Left ventricle myocardium superior (tissue), 1 donor: ENCODE measurements at regions not wholly inside any gene's neighbourhood (a gene's known extent, or its start where the extent isn't known, plus 50 kb on each side); places are given as distances from the start of the nearest gene placed in this dataset.

Experiments
- ATAC-seq: fragments of 200-7000 bp; cut with Tn5 transposase; one replicate; pipeline ENCODE4 v1.9.1; 2020; ENCODE audit warnings: mild to moderate bottlenecking, moderate library complexity
- DNase-seq: peaks from one replicate; pipeline ENCODE4 v3.0.0-alpha.2; 2020
- intact Hi-C: fragments of 100-400 bp; cut with micrococcal nuclease; formaldehyde crosslinking; loops from one replicate; pipeline ENCODE4 v1.11.0; 2022
- donor health status: DM: no; HTN: yes; CAD: no; lungs with severe emphysema.

DNA sequence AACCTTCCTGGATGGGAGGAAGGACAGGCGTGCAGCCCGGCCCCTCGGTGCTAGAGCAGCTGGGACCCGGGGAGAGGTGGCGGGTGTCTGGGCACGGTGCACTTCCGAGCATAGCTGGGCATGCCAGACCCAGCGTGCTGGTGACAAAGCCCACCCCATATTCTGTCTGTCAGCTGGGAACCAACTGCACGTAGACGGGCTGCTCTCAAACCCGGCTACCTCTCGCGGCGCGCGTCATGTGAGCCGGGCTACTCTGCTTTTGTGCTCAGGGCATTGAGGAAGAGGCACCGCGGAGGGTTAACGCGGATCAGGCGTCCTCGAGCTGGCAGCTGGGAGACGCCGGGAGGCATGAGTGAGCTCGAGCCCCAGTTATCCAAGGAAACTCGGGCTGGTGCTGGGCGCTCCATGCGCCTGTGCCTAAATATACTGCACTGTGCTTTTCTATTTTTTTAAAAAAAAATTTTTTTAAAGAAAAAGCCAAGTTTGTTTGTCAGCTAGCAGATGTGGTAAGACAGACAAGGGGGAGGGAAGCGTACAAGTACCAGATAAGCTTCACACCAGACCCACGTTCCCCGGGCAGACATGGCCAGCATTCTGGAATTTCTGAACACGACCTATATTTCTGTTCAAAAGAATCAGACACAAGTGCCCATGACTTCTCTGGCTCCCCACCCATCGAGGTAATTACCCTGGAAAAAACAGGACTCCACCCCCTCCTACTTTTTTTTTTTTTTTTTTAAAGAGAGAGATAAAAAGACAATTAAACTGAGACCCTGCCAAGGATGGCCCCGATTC lies 425.6 kb downstream of the SHANK2 start:
- ATAC-seq = peak; percentile 43
- intact Hi-C loops = no loop called here
- DNase-seq = peak; percentile 40

DNA sequence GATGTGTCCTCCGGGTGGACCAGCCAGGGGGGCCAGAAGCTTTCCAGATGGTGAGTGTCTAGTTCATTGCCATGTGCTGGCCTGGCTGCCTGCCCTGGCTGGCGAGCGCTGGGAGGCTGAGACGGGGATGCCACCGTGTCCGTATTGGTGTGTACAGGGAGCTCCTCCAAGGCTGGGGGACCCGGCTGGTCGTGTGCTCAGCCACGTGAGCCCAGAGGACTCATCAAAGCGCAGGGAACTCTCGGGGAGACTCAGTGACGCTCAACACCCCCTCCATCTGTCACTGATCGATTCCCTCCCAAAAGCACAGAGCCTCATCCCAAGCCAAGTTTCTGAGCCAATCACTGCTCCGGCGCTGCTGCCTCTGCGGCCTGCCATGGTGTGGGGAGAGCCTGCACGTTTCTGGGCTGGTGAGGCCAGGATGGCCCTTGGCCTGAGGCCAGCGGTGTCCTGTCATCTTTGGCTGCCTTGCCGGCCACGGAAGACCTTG lies 423.7 kb downstream of the SHANK2 start:
- intact Hi-C loops = no loop called here
- peak; percentile 38 for ATAC-seq
- DNase-seq = peak; percentile 47

- ATAC-seq (no peak), DNase-seq (no peak)
- intact Hi-C loops = no loop called here
Observed at GRCh38 chr11:70829134-70829885, 423.1 kb downstream of the SHANK2 start.

- ATAC-seq = no peak
- intact Hi-C loops = no loop called here
- no peak for DNase-seq
Observed at GRCh38 chr11:70829886-70830272, 422.5 kb downstream of the SHANK2 start.

GRCh38 chr11:70833011-70833410 lies 419.4 kb downstream of the SHANK2 start:
- DNase-seq (no peak), ATAC-seq (no peak)
- intact Hi-C loops = no loop called here

GRCh38 chr11:70833554-70833953 lies 418.8 kb downstream of the SHANK2 start:
- intact Hi-C loops = no loop called here
- DNase-seq (no peak), ATAC-seq (no peak)

DNA sequence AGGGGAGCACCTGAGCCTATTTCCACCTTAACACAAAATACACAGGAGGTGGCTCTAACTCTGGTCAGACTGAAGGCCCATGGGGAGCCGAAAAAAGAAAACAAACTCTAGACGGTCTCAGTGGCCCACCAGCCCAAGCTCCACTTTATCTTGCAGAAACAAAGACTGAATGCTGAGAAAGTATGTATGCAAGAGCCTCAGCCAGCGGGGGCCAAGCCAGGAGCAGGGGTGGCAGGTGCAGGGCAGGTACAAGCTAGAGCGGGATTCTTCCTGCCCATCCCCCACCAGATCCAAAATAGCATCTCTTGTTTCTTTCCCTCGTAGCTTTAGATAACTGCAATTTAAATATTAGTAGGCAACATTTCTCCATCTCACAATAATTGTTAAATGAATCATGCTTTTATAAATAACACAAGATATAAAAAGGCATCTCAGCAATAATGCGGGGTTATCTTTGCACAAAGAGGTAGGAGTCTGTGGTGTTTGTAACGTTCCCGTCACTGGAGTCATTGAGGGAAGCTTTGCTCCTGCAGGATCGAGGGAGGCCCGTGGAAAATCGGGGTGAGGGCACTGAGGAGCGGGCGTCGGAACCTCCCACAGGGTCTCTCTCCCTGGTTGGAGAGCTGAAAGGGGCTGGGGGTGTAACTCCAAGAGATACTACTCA lies 418.0 kb downstream of the SHANK2 start:
- no peak for ATAC-seq
- intact Hi-C loops = no loop called here
- DNase-seq = no peak

GRCh38 chr11:70834984-70835560 lies 417.3 kb downstream of the SHANK2 start:
- no peak for DNase-seq
- no peak for ATAC-seq
- intact Hi-C loops = no loop called here

GRCh38 chr11:70836071-70836470 lies 416.3 kb downstream of the SHANK2 start:
- no peak for DNase-seq
- ATAC-seq = no peak
- intact Hi-C loops = no loop called here

GRCh38 chr11:70838198-70838597 lies 414.2 kb downstream of the SHANK2 start:
- intact Hi-C loops = no loop called here
- DNase-seq = no peak
- ATAC-seq = no peak

DNA sequence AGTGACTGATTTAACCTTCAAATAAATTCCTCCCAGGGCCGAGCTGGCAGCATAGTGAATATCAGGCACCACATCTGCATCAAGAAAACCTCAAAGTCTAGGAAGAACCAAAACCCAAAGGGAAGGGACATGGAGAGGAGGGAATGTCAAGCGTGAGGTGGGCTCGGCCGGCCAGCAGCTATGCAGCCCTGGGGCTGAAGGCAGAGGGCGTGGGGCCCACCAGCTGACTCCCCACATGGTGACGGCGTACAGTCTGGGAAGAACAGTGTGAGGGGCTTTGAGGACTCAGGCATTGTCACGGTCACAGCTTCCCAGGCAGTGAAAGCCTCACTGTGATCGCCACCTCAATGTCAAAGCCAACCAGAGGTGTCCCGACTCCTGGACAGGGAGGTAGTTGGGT lies 412.5 kb downstream of the SHANK2 start:
- ATAC-seq = no peak
- intact Hi-C loops = no loop called here

DNA sequence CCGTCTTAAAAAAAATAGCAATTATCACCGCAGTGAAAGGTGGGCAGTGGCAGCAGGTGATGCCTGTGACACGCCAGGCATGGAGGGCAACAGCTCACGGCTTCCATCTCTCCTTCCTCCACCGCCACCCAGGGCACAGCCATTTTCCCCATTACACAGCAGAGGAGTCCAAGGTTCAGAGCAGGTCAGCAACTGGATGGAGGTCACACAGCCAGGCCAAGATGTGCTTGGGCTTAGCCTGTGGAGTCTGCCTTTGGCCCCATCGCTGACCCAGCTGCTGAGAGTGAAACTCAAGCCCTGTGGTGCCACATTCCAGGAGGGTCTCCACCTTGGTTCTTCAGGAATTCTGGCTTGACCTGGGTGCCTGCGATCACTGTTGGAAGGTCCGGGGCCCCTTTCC lies 411.1 kb downstream of the SHANK2 start:
- no peak for ATAC-seq
- no peak for DNase-seq

More for the DNA sequence above, 412.5 kb downstream of the SHANK2 start:
- DNase-seq = no peak

DNA sequence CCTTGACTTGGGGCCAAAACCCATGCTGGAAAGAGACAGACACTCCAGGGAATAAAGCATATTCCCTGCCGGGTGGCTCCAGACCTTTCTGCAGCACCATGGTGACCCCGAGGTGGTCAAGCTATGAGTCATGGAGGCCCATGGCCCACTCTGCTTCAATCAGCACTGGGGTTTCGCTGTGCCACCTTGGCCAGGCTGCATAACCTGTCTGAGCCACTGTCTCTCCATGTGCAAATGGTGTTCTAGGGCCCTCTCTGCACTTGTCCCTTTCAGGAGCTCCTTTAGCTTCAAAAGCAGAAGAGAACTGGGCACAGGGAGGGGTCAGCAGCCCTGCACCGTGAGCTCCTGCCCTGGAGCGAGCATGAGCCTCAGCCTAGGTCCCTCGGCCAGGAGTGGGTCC lies 410.1 kb downstream of the SHANK2 start:
- intact Hi-C loops = no loop called here
- ATAC-seq (no peak), DNase-seq (no peak)

More for the DNA sequence above, 411.1 kb downstream of the SHANK2 start:
- intact Hi-C loops = no loop called here

- ATAC-seq = no peak
- intact Hi-C loops = no loop called here
- no peak for DNase-seq
Observed at GRCh38 chr11:70842701-70843100, 409.7 kb downstream of the SHANK2 start.

DNA sequence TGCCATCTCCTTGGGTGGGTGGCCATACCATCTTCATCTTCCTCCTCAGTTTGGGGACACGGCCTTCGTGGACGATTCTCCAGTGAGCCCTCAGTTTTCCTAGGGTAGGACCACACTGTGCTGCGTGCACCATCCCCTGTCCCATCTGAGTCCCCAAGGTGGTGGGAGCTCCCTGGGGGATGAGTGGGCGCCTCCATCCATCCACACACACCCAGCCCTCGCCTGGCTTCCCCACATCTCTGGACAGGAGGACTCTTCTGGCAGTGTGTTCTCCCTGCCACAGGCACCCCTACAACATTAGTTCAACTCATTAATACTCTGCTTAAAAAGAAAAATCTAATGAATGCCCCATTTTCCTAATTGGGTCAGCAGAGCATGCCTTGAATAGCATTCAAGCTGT lies 408.5 kb downstream of the SHANK2 start:
- intact Hi-C loops = no loop called here
- no peak for ATAC-seq
- DNase-seq = no peak

GRCh38 chr11:70844387-70844786 lies 408.0 kb downstream of the SHANK2 start:
- ATAC-seq = no peak
- DNase-seq = no peak
- intact Hi-C loops = no loop called here

DNA sequence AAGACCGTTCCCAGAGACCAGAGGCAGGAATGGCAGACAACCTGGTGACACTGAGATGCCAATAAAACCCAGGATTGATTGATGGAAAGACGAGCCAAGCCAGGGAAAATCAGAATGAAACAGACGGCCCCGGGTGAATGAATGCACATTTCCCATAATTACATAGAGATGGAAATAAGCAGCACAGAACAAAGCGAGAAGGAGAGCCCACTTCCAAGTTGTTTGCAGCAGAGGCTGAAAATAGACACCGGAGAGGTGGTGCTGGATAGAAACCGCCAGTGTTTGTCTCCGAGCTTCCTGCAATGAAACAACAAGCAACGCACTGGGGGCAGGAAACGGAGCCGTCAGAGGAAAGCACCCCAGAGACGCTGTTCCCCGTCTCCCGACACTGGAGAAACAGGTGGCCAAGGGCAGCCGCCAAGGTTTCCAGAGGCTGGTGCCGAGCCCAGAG lies 406.8 kb downstream of the SHANK2 start:
- ATAC-seq = no peak
- DNase-seq = no peak
- intact Hi-C loops = no loop called here

- ATAC-seq (no peak), DNase-seq (no peak)
- intact Hi-C loops = no loop called here
Observed at GRCh38 chr11:70846781-70847655, 405.4 kb downstream of the SHANK2 start.
